ENCODE measurements at regions not wholly inside any gene's neighbourhood (a gene's known extent, or its start where the extent isn't known, plus 50 kb on each side); places are given as distances from the start of the nearest gene placed in this dataset.

- TF ChIP-seq ESRRG (CRISPR knock-in tag; IDR thresholded peaks at IDR 0.05) (no peak), GLIS3 (CRISPR knock-in tag; IDR thresholded peaks at IDR 0.05) (no peak), PPARA (CRISPR knock-in tag; IDR thresholded peaks at IDR 0.05; ENCODE audit: borderline replicate concordance) (no peak), TOX (CRISPR knock-in tag; IDR thresholded peaks at IDR 0.05; ENCODE audit: borderline replicate concordance) (no peak), RARB (CRISPR knock-in tag; IDR thresholded peaks at IDR 0.05) (no peak), ZC3H10 (CRISPR knock-in tag; IDR thresholded peaks at IDR 0.05) (no peak), CSRNP3 (CRISPR knock-in tag; IDR thresholded peaks at IDR 0.05) (no peak), ARNTL (CRISPR knock-in tag; IDR thresholded peaks at IDR 0.05; ENCODE audit: borderline replicate concordance, low read depth) (no peak), ZFP3 (CRISPR knock-in tag; IDR thresholded peaks at IDR 0.05) (no peak), OSR1 (CRISPR knock-in tag; IDR thresholded peaks at IDR 0.05) (no peak), CREB5 (CRISPR knock-in tag; IDR thresholded peaks at IDR 0.05; ENCODE audit: low read depth) (no peak), TCF4 (CRISPR knock-in tag; IDR thresholded peaks at IDR 0.05; ENCODE audit: borderline replicate concordance) (no peak), POU6F1 (CRISPR knock-in tag; IDR thresholded peaks at IDR 0.05; ENCODE audit: borderline replicate concordance, low read depth) (no peak), CSDC2 (CRISPR knock-in tag; IDR thresholded peaks at IDR 0.05) (no peak), BACH2 (CRISPR knock-in tag; IDR thresholded peaks at IDR 0.05; ENCODE audit: borderline replicate concordance) (no peak), ZNF70 (CRISPR knock-in tag; IDR thresholded peaks at IDR 0.05) (no peak)
- ATAC-seq, result no peak
Observed at GRCh38 chr7:118609207-118609606, 384.7 kb downstream of the ANKRD7 start.

- no peak for TF ChIP-seq TCF4 (CRISPR knock-in tag; IDR thresholded peaks at IDR 0.05; ENCODE audit: borderline replicate concordance)
- no peak for TF ChIP-seq CSDC2 (CRISPR knock-in tag; IDR thresholded peaks at IDR 0.05)
- no peak for TF ChIP-seq ZNF565 (CRISPR knock-in tag; conservative IDR thresholded peaks at IDR 0.05; ENCODE audit: low read depth)
- no peak for TF ChIP-seq POU6F1 (CRISPR knock-in tag; IDR thresholded peaks at IDR 0.05; ENCODE audit: borderline replicate concordance, low read depth)
- TF ChIP-seq ZC3H10 (CRISPR knock-in tag; IDR thresholded peaks at IDR 0.05), result no peak
- TF ChIP-seq TOX (CRISPR knock-in tag; IDR thresholded peaks at IDR 0.05; ENCODE audit: borderline replicate concordance), result no peak
- no peak for TF ChIP-seq CREB5 (CRISPR knock-in tag; IDR thresholded peaks at IDR 0.05; ENCODE audit: low read depth)
- no peak for TF ChIP-seq ZNF70 (CRISPR knock-in tag; IDR thresholded peaks at IDR 0.05)
- TF ChIP-seq ISL1 (CRISPR knock-in tag; IDR thresholded peaks at IDR 0.05), result no peak
- no peak for TF ChIP-seq BACH2 (CRISPR knock-in tag; IDR thresholded peaks at IDR 0.05; ENCODE audit: borderline replicate concordance)
- no peak for TF ChIP-seq PATZ1 (CRISPR knock-in tag; IDR thresholded peaks at IDR 0.05; ENCODE audit: borderline replicate concordance)
- TF ChIP-seq GLIS3 (CRISPR knock-in tag; IDR thresholded peaks at IDR 0.05), result no peak
- no peak for TF ChIP-seq OSR1 (CRISPR knock-in tag; IDR thresholded peaks at IDR 0.05)
- TF ChIP-seq ZNF8 (CRISPR knock-in tag; IDR thresholded peaks at IDR 0.05), result no peak
- TF ChIP-seq RARB (CRISPR knock-in tag; IDR thresholded peaks at IDR 0.05), result no peak
- no peak for TF ChIP-seq ZFP3 (CRISPR knock-in tag; IDR thresholded peaks at IDR 0.05)
- TF ChIP-seq ARNTL (CRISPR knock-in tag; IDR thresholded peaks at IDR 0.05; ENCODE audit: borderline replicate concordance, low read depth), result no peak
- TF ChIP-seq PPARA (CRISPR knock-in tag; IDR thresholded peaks at IDR 0.05; ENCODE audit: borderline replicate concordance), result no peak
- no peak for TF ChIP-seq SNAI2 (CRISPR knock-in tag; IDR thresholded peaks at IDR 0.05)
- ATAC-seq, result no peak
Observed at GRCh38 chr7:118615681-118616080, 391.2 kb downstream of the ANKRD7 start.

Data from SK-N-SH treated with all-trans-retinoic acid at 6 μM for 48 hours (cell line).